HG02840 (cell line): ENCODE measurements at regions not wholly inside any gene's neighbourhood (a gene's known extent, or its start where the extent isn't known, plus 50 kb on each side); places are given as distances from the start of the nearest gene placed in this dataset.

ENCODE experiments used
- ATAC-seq: cut with Tn5 transposase; IDR thresholded peaks from one replicate; pipeline ENCODE4 v1.9.1; 2021; ENCODE audit warnings: mild to moderate bottlenecking, moderate library complexity, moderate number of reproducible peaks; ENCODE audit not compliant: unreplicated experiment, low FRiP score

DNA sequence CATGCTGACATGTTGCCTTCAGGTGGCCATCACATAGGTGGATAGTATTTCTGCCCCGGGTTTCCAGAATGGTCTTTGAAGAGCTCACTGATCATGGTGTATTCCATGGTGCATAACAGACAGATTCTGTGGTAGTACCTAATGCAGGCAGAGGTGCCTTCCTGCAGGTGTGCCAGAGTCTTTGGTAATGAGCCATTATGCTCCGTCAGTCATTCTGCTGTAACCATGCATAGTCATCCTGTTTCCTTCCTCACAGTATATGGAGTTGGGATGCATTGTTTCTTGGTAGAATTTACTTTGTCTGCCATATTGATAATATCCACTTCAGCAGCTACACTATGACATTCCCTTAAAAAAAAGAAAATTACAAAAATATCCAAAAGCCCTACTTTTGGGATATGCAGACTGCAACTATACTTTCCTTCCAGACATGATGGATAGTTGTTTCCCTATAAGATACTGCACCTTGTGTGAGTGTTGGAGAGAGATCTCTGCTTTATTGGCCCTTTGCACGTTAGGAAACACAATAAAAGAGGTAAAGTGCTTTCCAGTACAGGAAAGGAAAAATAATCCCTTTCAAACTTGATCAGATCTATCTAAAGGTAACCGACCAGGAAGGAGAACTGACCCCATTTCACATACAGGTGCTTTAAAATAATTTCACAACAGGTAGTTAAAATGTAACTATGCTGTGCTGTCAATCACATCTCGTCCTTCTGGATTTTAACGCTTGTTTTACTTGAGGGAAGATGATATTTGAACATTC lies 537.5 kb upstream of the WWC1 start:
- no peak for ATAC-seq

GRCh38 chr5:167754501-167755021 lies 536.9 kb upstream of the WWC1 start:
- ATAC-seq, result no peak

GRCh38 chr5:167755420-167755819 lies 536.0 kb upstream of the WWC1 start:
- ATAC-seq, result no peak

GRCh38 chr5:167759057-167759821 lies 532.2 kb upstream of the WWC1 start:
- no peak for ATAC-seq

DNA sequence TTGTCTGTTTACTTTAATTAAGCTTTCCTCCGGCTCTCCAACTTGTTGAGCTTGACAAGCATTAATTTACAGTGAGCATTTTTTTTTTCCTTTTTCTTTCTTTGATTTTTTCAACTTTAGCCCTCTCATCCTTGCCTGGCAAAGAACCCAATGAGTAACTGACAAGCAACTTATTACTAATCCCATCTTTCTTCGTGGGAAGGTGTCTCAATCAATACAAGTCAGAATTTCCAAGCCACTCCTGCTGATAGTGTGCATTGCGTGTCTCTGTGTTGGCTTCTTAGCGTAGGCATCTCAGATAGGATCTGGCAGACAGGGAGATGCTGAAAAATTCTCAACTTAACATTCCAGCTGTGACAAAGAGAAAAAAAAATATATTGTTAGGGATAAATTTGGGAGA lies 527.7 kb upstream of the WWC1 start:
- ATAC-seq, result no peak

GRCh38 chr5:167764641-167765289 lies 526.7 kb upstream of the WWC1 start:
- no peak for ATAC-seq

- no peak for ATAC-seq
Measured at GRCh38 chr5:167765352-167765751, 526.1 kb upstream of the WWC1 start.

DNA sequence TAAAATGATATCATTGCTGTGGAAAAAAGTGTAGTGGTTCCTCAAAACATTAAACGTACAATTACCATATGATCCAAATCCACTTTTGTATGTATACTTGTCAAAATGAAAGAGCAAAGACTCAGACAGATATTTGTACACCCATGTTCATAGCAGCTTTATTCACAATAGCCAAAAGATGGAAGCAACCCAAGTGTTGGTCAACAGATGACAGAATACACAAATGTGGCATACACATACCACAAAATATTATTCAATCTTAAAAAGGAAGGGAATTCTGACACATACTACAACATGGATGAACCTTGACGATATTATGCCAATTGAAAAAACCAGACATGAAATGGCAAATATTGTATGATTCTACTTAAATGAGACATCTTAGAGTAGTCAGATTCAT lies 524.5 kb upstream of the WWC1 start:
- no peak for ATAC-seq

DNA sequence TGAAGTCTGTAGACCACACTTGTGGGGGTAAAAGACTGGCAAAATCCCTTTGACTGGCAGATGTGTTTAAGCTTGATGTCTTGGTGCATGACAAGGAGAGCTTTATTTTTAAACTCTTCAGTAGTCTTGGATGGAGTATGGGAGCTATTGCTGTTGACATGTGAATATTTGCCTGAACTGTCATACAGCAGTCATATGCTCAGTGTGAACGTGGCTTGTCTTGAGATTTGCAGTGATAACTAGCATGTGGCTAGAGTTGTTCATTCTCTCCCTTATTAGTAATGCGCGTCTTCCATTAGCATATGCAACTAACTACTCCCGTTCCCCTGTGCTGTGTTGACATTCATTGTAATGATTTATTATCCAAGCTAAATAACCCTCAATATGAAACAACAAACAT lies 523.6 kb upstream of the WWC1 start:
- no peak for ATAC-seq

GRCh38 chr5:167769846-167770413 lies 521.5 kb upstream of the WWC1 start:
- ATAC-seq, result no peak

DNA sequence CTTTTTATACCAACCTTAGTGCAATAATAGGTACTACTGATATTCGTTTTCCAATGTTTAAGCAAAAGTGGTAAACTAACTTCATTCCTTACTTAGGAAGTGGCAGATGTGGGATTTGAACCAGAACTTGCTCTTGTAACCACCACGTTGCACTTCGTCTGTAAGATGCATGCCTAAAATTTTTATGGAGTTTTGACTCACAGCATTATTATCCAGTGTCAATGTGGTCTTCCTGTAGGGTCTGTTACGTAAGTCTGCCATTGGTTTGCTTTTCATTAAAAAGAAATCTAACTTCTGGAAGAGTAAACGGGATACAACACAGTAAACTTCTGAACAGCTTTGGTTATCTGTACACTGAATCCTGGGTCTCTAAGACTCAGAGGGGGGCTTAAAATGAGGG lies 521.0 kb upstream of the WWC1 start:
- no peak for ATAC-seq

DNA sequence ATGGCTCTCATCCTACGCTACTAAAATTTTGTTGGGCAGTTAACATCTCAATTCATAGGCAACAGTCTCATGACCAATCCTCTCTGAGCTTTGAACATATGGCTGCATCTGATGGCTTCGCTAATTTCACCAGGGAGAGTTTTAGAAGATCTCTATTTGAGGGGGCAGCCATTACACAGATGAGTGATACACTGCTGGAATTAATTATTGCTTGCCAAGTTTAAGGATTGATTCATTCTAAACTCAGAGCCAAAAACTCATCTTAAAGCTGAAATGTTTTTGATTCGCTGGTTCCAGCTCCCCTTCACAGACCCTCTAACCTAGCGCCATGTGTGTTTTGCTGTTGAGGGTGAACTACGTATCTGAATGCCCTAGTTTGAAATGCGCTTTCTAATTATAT lies 519.9 kb upstream of the WWC1 start:
- no peak for ATAC-seq

DNA sequence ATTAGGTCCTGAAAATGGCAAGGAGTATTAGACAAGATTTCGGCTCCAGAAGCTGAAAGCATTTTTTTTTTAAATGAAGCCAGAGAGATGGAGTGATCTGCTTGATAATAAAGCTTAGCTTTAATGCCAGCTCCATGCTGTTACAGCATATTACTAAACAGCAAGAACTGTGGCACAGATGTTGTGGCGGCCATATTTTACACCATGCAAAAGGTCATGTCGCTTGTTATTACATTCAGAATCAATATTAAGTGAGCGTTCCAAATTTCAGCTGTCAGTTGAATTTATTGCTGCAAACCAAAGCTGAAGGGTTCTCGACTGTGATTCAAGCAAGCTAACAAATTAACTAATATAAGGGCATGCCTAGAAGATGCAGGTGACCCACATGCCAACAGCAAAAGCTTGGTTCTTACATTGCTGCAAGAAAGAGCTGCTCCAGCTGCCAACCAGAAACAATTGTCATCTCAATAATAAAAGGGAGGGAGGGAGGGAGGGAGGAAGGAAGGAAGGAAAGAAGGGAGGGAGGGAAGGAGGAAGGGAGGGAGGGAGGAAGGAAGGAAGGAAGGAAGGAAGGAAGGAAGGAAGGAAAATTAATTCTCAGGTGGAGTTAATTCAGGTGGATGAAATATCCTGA lies 517.7 kb upstream of the WWC1 start:
- no peak for ATAC-seq

- no peak for ATAC-seq
Measured at GRCh38 chr5:167777746-167778145, 513.7 kb upstream of the WWC1 start.

DNA sequence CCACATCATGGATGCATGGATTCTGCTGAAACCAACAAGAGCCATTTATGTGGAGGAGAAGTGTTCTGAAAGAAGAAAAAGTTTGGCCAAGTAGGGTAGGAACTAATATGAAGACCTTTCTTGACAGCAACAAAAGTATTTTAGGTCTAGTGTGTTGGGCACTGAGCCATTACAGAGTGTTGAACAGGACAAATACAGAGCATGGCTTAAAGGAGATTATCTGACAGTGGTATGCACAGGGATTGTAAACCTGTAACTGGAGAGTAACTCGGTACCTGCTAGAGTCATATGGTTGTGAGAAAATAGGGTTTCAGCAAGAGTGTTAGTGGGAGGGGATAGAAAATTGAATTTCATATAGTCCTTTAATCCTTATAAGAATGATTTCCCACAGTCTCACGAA lies 513.2 kb upstream of the WWC1 start:
- ATAC-seq, result no peak

DNA sequence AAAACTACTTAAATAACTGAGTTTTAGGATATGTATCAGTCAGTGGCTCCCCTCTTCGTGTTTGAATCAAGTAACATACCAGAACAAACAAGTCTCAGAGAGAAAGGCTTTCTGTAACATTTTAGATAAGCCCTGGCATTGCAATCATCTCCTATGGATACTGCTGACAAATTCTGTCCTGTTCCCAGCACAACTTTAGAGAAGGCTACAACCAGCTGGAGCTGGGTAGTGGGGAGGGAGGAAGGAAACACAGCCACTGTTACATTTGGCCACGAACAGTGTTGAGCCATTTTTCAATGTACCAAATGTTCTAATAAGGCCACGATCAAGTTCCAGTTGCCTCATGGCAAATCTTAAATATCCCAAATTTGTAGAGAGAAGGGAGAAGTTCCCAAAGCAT lies 511.8 kb upstream of the WWC1 start:
- no peak for ATAC-seq

GRCh38 chr5:167780177-167780576 lies 511.3 kb upstream of the WWC1 start:
- ATAC-seq, result no peak

DNA sequence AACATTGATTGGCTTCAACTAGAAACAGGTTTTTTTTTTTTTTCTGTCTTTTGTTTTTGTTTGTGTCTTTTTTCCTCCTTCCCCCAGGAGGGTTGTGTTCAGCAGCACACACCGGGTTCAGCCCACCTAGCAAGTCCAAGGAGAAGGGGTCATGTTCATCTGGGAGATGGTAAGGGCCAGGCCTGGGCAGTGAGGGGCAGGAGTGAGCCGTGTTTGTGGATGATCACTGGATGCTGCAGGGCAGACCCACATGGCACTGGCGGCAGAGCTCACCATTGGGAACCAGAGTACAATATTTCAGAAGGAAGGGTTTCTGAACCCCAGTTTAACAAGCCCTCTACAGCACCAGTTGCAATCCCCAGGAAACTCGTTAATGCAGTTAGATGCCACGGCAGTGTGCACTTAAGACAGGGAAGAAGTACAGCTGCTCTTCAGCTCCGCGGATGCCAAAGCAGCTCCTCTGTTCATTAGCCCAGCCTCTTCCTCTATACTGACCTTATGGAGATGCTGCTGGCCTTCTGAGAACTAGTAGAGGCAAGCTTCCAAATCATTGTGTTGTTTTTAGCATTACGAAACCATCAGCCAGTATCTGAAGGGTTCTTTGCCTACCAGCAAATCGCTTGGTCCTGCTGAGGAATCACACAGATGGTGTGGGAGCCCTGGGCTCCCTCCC lies 508.2 kb upstream of the WWC1 start:
- no peak for ATAC-seq

DNA sequence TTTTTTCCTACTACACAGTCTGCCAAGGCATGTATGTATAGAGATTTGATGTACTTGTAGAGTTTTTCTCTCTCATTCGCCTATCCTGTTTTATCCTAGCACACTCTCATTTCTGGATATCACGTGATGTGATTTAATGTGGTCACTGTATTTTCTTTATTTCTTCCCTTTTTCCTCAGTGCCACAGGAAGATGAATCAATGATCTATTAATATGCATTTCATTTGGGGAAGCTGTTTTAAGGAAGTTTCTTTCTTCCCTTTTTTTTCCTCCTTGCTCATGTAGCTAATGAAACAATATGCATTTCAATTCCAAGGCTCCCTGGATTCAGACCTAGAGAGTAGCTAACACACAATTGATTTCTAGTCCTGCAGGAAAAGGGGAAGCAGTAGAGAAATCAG lies 506.3 kb upstream of the WWC1 start:
- no peak for ATAC-seq

DNA sequence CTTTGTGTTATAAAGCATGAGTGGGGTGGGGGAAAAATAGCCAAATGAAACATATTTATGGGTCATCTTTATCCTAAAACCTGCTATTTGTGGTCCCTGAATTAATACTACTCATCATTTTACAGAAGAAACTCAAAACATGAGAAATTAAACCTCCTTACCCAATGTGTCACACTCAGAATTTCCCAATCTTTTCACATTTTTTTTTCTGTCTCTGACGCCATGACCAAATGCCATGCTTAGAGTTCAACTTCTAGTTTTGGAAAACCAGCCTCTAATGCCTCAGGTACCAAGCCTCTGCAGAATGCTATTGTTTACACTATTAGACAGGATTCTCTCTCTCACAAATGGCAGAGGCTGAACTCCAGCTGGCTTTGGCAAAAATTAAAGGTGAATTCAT lies 505.5 kb upstream of the WWC1 start:
- no peak for ATAC-seq
